TTC549 (cell line): ENCODE measurements at regions not wholly inside any gene's neighbourhood (a gene's known extent, or its start where the extent isn't known, plus 50 kb on each side); places are given as distances from the start of the nearest gene placed in this dataset.

Source experiments
- FAIRE-seq: peaks from 2 replicates; lab custom pipeline; 2012; peaks lifted over from hg19 to GRCh38; lab: Jason Lieb, UNC

DNA sequence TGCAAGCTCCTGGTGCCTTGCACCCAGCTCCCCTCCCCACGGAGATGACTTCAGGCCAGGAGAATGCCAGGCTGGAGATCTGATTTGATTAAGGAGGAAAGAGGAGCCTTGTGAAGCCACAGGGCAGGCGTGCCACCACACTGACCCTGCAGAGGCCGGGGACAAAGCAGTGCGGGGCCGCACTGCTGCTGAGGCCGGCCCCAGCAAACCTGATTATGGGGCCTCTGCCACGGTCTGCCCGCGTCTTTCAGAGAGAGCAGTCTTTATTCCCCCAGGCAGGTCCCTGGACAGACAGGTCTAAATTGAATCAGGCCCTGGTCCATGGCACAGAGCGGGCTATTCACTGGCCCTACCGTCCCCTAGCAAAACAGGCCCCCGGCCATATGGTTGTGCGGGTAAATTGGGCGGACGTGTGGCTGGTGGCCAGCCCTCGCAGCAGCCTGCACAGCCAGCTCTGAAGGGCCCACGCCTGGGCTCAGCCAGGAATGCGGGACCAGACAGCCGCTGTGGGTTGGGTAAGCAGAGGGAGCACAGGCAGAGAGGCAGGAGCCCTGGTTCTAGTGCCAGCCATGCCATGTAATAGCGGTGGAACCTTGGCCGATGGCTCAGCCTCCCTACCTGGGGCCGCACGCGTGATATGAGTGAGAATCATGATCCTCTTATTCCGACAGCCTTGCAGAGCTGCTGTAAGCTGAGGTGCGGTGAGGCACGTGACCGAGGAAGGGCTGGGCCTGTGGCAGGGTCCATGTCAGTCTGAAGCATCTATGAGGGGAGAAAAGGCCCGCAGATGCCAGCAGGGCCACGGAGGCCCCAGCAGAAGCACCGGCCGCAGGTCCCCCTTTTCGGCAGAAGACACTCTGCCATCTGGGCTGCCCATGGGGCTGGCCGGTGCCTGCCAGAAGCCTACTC lies 97.3 kb upstream of the MYCN start:
- no peak for FAIRE-seq

DNA sequence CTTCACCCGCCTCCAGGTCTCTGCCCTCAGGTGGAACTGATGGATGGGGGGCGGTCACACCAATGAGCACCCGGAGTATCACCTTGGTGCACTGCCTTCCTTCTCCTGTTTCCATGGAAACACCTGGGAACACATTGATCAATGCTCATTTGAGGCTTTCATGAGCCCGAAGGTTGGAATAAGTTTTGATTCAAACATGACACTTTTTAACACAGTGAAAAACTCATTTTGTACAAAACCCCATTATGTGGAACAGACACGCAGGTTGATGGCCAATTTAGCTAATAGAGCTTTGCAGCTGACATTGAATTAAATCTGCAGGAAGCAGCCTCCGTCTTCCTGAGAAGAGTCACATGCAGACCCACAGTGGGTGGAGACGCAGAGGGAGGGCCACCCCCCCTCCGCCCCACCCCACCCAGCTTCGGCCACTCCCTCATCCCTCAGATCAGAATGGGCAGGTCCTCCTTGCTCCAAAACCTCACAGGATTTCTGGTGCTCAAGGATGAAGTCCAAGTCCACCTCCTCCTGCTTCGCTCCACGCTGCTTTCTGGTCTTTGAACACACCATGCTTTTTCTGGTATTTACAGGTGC lies 96.0 kb upstream of the MYCN start:
- FAIRE-seq: no peak

DNA sequence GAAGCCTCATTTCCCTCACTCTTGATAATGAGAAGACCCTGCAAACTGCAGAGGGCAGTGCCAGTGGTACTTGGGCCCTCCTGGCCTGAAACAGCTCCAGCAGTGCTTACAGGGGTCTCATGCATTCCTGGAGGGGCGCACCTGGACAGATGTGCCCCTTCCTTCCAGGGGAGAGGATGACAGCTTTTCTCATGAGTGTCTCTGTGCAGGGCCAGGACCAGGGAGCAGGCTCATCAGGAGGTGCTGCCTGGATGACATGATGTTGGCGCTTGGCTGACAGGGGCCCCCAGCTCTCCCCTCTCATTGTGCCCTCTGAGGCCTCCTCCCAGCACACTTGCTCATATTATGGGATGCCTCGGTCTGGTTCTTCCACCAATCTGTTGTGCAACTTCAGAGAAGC lies 95.1 kb upstream of the MYCN start:
- no peak for FAIRE-seq

DNA sequence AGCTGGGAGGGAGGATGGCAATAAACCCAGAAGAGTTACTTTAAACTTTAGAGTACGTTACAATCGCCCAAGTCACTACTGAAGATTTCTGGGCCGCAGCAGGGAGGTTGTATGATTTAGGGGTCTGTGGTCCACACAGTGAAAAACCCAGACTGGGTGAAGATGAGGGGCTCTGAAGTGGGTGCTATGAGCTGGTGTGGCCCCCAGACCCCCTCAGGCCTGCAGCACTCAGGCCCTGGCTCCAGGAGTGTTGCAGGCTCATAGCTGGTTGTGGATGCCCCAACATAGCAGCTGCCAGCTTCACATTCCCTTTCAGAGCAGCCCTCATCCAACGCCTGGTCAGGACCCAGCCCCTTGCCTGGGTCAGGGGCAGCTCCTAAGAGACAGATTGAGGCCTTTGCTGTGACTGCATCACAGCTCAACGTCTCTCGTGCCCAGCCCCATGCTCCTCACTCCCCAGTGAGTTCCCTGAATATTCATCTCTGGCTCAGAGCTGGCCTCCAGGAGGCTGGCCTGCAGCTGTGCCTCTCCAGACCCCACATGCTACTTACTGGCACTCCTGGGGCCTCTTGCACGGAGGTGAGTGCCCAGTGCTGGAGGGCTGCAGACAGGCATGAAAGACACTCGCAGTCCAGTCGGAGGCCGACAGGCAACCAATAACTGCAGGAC lies 94.5 kb upstream of the MYCN start:
- no peak for FAIRE-seq

DNA sequence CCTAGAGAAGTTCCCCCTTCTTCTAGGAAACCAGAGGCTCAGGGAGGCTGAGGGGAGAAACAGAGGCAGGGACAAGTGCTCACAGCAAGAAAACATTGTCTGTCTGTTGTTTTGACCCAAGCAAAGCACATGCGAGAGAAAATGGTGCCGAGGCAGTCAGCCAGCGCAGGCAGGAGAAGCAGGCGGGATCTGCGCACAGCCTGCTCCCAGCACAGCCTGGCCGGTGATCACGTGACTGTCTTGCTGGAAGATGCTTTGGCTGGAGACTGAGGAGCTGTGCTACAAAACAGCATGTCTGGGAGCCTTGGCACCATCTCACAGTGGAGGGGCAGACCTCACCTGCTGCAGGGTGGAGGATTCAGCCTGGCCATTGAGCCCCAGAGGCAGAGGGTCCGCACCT lies 93.7 kb upstream of the MYCN start:
- FAIRE-seq: no peak

DNA sequence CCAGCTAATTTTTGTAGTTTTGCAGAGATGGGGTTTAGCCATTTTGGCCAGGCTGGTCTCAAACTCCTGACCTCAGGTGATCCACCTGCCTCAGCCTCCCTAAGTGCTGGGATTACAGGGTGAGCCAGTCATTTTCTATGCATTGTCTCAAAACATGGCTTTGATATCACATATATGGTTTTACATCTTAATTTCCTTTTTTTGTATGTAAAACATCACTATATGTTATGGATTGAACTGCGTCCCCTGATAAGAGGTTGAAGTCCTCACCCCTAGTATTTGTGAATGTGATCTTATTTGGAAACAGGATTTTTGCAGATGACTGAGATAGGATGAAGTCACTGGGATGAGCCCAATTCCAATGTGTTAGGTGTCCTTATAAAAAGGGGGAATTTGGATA lies 89.8 kb upstream of the MYCN start:
- FAIRE-seq: no peak

DNA sequence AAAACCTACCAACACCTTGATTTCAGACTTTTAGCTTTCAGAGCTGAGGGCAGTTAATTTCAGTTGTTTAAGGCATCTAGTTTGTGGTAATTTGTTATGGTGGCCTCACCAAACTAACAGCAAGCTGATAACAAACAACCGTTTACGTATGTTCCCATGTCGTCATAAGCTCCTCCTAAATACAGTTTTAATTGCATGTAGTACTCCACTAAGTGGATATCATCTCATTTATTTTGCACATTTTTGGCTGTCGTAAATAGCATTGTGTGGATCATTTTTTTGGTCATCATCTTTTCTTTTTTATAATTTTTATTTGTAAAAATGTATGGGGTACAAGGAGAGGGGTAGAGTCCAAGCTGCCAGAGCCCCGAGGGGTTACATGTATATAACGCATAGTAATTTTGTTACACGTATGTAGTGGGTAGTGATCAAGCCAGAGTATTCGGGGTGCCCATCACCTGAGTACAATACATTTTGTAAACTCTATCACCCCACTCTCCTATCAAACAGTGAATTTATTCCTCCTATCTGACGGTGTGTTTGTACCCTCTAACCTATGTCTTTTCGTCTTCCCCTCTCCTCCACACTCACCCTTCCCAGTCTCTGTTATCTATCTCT lies 89.2 kb upstream of the MYCN start:
- FAIRE-seq: no peak

DNA sequence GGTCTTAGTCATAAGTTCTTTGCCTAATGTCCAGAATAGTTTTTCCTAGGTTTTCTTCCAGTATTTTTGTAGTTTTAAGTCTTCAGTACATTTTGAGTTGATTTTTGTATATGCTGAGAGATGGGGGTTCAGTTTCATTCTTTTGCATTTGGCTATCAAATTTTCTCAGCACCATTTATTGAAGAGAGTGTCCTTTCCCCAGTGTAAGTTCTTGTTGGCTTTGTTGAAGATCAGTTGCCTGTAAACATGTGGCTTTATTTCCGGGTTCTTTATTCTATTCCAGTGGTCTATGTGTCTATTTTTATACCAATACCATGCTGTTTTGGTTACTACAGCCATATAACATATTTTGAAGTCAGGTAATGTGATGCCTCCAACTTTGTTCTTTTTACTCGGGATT lies 87.5 kb upstream of the MYCN start:
- no peak for FAIRE-seq

DNA sequence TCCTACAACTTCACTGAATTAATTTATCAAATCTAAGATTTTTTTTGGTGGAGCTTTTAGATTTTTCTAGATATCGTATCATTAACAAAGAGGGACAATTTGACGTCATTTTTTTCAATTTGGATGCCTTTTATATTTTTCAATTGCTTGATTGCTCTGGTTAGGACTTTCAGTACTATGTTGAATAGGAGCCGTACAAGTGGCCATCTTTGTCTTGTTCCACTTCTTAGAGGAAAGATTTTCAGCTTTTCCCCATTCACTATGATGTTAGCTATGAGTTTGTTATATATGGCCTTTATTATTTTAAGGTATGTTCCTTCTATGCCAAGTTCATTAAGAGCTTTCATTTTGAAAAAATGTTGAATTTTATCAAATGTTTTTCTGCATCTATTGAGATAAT lies 86.4 kb upstream of the MYCN start:
- no peak for FAIRE-seq

DNA sequence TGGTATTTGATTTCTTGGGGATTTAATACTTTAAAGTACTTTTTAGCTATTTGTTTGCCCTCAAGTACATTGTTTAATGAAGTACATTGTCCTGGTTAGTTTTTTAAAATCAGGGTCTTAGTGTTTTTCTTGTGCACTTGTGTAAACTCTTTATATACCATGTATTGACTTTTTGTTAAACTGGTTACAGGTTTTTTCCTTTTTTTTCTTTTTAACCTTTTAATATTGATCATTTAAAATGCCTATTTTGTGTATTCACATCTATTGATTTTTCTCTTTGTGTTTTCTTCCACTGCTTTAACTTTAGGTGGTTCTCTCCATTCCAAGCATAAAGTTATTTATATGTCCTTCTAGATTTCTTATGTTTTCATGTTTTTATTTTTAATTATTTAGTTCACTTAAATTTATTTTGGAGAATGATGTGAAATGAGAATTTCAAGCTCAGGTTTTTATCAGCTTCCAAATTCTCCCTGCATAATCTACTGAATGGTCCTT lies 84.5 kb upstream of the MYCN start:
- no peak for FAIRE-seq

DNA sequence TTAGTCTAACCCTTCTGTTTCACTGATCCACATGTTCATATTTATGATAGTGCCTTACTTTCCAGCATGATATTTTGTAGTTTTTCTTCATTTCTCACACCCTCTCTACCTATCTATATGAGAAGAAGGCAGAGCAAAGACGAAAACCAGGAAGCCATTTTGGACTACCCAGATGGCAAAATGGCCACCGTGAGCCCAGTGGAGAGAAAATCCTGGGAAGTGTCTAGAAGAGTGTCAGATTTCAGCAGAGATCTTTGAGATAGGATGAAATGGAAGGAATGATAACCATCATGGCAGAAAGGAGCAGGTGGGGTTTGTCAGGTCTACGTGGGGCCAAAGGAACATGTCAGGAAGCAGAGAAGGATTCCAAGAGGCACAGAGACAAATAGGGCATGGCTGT lies 84.0 kb upstream of the MYCN start:
- no peak for FAIRE-seq

DNA sequence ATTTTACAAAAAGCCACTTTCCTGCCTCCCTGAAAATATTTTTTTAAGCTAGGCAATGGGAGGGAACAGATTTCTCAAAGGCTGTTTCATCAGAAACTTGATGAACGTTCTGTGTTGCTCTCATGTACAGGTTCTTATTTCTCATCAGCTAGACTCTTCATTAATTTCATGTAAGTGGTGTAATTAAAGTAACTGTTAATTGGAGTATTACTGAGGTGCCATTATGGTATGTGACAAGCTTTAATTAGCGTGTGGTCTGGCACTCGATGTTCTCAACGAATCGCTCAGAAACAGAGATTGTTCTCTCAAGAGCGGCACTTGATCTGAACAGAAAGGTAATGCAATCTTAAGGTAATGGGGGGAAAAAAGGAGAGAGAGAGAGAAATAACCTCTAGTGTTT lies 81.9 kb upstream of the MYCN start:
- FAIRE-seq: no peak

DNA sequence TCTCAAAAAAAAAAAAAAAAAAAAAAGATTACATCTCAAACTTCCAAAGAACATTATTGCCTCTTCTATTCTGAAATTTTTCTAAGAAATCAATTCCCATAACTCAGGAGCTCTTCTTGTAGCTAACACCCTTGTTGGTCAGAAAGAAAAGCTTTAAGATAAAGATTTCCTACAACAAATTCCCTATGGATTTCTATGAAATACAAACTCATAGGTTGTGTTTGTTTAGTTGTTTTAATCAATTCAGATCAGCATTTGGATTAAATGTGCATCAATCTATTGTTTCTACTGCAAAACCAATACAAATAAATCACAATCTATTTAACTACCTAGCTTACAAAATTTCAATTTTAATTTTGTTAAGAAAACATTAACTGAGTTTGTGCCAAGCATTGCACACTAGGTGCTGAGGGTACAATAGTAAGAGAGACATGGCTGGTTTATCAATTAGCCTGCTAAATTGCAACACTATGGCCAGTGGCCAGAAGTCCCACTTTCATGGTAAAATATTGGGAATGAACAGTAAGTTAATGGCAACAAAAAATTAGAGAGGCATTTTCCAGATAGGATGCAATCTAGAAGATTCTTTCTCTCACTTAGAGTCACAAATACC lies 80.2 kb upstream of the MYCN start:
- no peak for FAIRE-seq

DNA sequence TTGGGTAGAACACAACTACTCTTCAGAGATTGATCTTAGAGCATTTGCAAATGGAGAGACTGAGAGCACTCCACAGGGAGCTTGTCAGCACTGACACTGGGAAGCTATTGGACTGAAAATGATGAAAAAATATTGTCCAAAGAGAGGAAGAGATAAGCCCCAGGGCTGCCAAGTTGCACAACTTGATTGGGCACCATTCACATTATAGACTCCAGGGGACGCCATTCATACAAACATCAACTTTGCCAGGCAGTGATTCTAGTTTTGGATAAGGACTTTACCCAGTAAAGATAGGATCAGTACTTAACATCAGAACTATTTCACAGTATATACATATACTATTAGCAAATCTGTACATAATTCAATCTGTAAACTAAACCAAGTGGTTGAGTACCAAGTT lies 79.6 kb upstream of the MYCN start:
- FAIRE-seq: no peak

DNA sequence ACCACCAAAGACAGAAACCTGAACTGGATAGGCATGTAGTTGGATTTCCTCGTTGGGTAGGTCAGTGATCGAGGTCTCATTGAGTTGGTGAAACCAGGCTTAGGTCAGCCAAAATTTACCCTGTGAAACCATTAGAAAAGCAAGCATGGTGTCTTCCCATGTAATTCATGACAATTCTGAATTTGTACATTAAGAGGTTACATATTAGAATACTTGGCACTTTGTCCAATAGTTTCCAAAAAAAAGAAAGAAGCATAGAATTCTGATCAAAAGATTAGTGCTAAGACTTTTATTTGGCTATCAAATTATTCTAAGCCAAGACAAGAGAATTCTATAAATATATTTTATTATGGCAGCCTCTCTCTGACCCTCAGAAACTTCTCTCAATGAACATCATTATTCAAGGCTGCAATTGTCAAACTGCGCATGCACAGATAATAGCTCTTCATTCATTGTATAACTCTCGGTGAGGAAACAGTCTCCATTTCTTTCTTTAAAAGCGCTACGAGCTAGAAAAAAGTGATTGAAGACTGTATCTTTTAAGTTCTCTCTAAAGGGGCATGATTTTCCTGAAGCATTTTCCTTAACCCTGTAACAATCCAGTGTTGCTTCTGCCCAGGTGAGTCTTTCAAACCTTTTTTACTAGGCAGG lies 79.1 kb upstream of the MYCN start:
- no peak for FAIRE-seq

DNA sequence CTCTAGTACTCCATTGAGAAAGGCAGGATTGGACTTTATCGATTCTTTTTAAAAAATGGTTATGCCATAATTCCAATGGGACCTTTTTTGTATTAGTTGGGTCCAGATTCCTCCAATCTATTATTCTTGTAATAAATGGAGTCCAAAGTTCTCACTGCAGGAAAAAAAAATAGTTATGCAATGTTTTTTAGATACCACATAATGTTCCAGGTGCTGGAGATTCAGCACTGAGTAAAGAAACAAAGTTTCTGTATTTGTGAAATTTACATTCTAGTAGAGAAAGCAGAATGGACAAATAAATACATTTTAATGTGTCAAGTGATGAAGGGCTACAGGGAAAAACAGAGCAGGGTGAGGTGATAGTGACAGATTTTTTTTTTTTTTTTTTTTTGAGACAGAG lies 78.5 kb upstream of the MYCN start:
- no peak for FAIRE-seq

DNA sequence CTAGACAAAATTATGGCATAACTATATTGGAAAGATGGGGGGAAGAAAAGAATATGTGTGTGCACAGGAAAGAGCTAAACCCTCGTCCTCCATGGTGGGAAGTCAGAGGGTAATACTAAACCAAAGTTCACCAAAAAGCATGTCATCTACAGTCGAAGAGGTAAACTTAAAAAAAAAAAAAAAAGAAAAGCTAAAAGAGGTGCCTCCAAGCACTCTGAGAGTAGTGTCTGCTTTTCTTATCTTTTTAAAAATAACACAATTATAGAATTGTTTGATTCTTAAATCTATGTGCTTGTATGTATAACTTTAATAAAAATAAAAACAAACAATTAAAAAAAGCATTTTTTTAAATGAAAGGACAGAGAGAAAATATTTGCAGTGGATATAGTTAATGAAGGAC lies 77.3 kb upstream of the MYCN start:
- peak; percentile 11 for FAIRE-seq

DNA sequence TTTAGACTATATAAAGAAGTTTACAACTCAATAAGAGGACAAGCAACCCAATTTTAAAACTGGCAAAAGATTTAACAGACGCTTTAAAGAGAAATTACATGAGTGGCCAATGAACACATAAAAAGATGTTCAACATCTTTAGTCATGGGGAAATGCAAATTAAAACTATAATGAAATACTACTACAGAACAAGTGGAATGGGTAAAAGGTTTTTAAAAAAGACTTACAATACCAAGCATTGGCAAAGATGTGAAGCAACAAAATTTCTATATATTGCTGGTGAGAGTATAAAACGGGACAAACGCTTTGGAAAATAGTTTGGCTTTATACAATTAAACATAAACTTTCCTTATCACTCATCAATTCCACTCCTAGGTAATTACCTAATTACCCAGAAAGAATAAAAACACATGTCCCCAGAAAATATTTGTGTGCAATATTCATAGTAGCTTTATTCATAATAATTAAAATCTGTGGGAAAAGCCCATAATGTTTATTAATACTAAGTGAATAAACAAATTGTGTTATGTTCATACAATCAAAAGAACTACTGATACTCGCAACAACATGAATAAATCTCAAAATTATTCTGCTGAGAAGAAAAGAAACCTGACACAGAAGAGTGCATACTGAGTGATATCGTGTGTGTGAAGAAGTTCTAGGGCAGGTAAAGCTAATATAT lies 76.7 kb upstream of the MYCN start:
- FAIRE-seq: no peak

DNA sequence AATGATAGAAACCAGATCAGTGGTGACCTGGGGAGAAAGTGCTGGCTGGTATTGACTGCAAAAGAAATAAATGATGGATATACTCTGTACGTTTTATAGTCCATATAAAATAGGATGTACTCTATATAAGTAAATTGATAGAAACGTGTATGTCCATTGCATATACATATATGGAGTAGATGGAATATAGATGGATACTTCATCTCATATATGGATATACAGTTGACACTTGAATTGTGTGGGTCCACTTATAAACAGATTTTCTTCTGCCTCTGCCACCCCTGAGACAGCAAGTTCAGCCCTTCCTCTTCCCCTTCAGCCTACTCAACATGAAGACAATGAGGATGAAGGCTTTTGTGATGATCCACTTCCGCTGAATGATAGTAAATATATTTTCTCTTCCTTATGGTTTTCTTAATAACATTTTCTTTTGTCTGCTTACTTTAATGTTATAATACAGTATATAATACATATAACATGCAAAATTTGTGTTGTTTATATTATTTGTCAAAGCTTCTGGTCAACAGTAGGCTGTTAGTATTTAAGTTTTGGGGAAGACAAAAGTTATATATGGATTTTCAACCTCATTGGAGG lies 76.1 kb upstream of the MYCN start:
- FAIRE-seq: no peak

DNA sequence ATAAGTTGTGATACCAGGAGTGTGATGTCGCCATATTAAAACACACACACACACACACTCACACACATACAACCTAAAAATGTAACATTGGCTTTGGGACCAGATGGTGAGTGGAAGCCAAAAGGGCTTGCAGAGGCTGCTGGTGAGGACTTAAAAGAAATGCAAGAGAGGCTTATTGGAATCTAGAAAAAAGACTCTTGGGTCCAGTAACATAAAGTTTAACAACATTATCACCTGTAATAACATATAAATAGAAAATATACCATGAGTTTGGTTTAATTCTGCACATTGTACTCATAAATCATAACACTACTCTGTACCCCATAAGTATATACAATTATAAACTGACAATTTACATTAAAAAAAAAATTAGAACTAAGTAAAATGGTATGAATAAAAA lies 74.4 kb upstream of the MYCN start:
- no peak for FAIRE-seq
